A549 (cell line): ENCODE measurements at regions not wholly inside any gene's neighbourhood (a gene's known extent, or its start where the extent isn't known, plus 50 kb on each side); places are given as distances from the start of the nearest gene placed in this dataset.

Experiments used
- ATAC-seq, 2 experiments: fragments of 200-7000 bp in 1 of 2; fragments of >200 bp in 1 of 2; cut with Nextera tagmentation in 1 of 2; cut with Tn5 transposase in 1 of 2; 3 replicates each; pipeline versions ENCODE4 v1.8.0 to v1.9.1; 2018 to 2020; ENCODE audit warnings: mild to moderate bottlenecking in 1 of 2, moderate library complexity in 1 of 2
- CTCF ChIA-PET: fragments of 300-600 bp; sonication (Branson Sonifier 250); formaldehyde crosslinking; extraction: SDS; loops from one replicate; lab custom pipeline; 2021; ENCODE audit warnings: antibody characterized with exemption, inconsistent platforms; lab: Yijun Ruan, JAX
- POLR2A ChIA-PET: fragments of 350-600 bp; formaldehyde crosslinking; extraction: SDS; loops from one replicate; lab custom pipeline; 2021; ENCODE audit warnings: antibody characterized with exemption, inconsistent platforms; lab: Yijun Ruan, JAX
- DNase-seq, 2 experiments: peaks; one replicate each; pipeline versions ENCODE4 v3.0.0 to v3.0.0-alpha.2; 2011 to 2016; ENCODE audit warnings: low read depth in 1 of 2, low spot score in 1 of 2
- FAIRE-seq: peaks from 2 replicates; lab custom pipeline; 2011; peaks lifted over from hg19 to GRCh38; lab: Jason Lieb, UNC
- H3K27ac ChIP-seq, 2 experiments: fragments of >200 bp; sonication (Bioruptor Twin); formaldehyde crosslinking; 3 replicates each; pipeline ENCODE4 v1.5.1; 2016 to 2017
- H3K4me1 ChIP-seq: fragments of >200 bp; sonication (Bioruptor Twin); formaldehyde crosslinking; 3 replicates; pipeline ENCODE4 v1.6.1; 2016
- H3K4me2 ChIP-seq: fragments of >200 bp; sonication (Bioruptor Twin); formaldehyde crosslinking; 3 replicates; pipeline ENCODE4 v1.6.1; 2016
- H3K4me3 ChIP-seq: fragments of >200 bp; sonication (Bioruptor Twin); formaldehyde crosslinking; 3 replicates; pipeline ENCODE4 v1.5.1; 2016
- H3K9me3 ChIP-seq: fragments of >200 bp; sonication (Bioruptor Twin); formaldehyde crosslinking; 3 replicates; pipeline ENCODE4 v1.6.1; 2016
- CEBPB ChIP-seq, 2 experiments: fragments of >200 bp in 1 of 2; sonication (Bioruptor Twin) in 1 of 2; formaldehyde crosslinking in 1 of 2; IDR thresholded peaks; 2 replicates each; pipeline ENCODE4 v1.6.1; 2012 to 2016
- CHD2 ChIP-seq: fragments of 150-350 bp; IDR thresholded peaks from 2 replicates; pipeline ENCODE4 v1.6.1; 2014; ENCODE audit warnings: low read length; ENCODE audit not compliant: partially characterized antibody
- EHF ChIP-seq: fragments of 250-450 bp; sonication (Bioruptor Pico); IDR thresholded peaks from 2 replicates; pipeline ENCODE4 v1.5.0; 2020; ENCODE audit warnings: mild to moderate bottlenecking
- EHMT2 ChIP-seq: fragments of 200-600 bp; sonication (generic); IDR thresholded peaks from 2 replicates; pipeline ENCODE4 v1.6.1; 2016; ENCODE audit warnings: antibody characterized with exemption, low read depth, mild to moderate bottlenecking, moderate library complexity
- FOSB ChIP-seq: fragments of 250-450 bp; sonication (Bioruptor Pico); IDR thresholded peaks from 2 replicates; pipeline ENCODE4 v1.5.0; 2020; ENCODE audit warnings: mild to moderate bottlenecking, moderate library complexity
- FOXS1 ChIP-seq: fragments of 250-450 bp; sonication (Bioruptor Pico); IDR thresholded peaks from 2 replicates; pipeline ENCODE4 v1.5.0; 2020; ENCODE audit warnings: mild to moderate bottlenecking, moderate library complexity
- GATA3 ChIP-seq: IDR thresholded peaks from 2 replicates; pipeline ENCODE4 v1.6.1; 2012; ENCODE audit warnings: borderline replicate concordance
- HEYL ChIP-seq: fragments of 250-450 bp; sonication (Bioruptor Pico); IDR thresholded peaks from 2 replicates; pipeline ENCODE4 v1.8.0; 2021; ENCODE audit warnings: mild to moderate bottlenecking, moderate library complexity
- HMGXB4 ChIP-seq: fragments of 250-450 bp; sonication (Bioruptor Pico); IDR thresholded peaks from 2 replicates; pipeline ENCODE4 v1.5.0; 2021; ENCODE audit warnings: mild to moderate bottlenecking, moderate library complexity, borderline replicate concordance
- HOXA7 ChIP-seq: fragments of 250-450 bp; sonication (Bioruptor Pico); IDR thresholded peaks from 2 replicates; pipeline ENCODE4 v1.5.0; 2020; ENCODE audit warnings: mild to moderate bottlenecking, moderate library complexity
- HOXB5 ChIP-seq: fragments of 250-450 bp; sonication (Bioruptor Pico); IDR thresholded peaks from 2 replicates; pipeline ENCODE4 v1.5.0; 2020; ENCODE audit warnings: mild to moderate bottlenecking, moderate library complexity
- KDM1A ChIP-seq: fragments of 200-600 bp; sonication (generic); IDR thresholded peaks from 2 replicates; pipeline ENCODE4 v1.6.1; 2016; ENCODE audit warnings: low read depth, mild to moderate bottlenecking
- MAFK ChIP-seq: fragments of 450-650 bp; IDR thresholded peaks from 2 replicates; pipeline ENCODE4 v1.6.1; 2014; ENCODE audit not compliant: partially characterized antibody
- MAZ ChIP-seq: fragments of 150-350 bp; IDR thresholded peaks from 2 replicates; pipeline ENCODE4 v1.6.1; 2014; ENCODE audit warnings: antibody characterized with exemption, low read depth, low read length, borderline replicate concordance
- MYC ChIP-seq: IDR thresholded peaks from 2 replicates; pipeline ENCODE4 v1.6.1; 2012; ENCODE audit warnings: mild to moderate bottlenecking, inconsistent platforms, low read length, improper control_type of control experiment, borderline replicate concordance
- NR3C1 ChIP-seq: fragments of >200 bp; sonication (Bioruptor Twin); formaldehyde crosslinking; IDR thresholded peaks from 3 replicates; pipeline ENCODE4 v1.6.1; 2017
- POLR2A ChIP-seq: IDR thresholded peaks from 2 replicates; pipeline ENCODE4 v1.6.1; 2012; ENCODE audit warnings: mild to moderate bottlenecking, low read length
- RAD21 ChIP-seq, 2 experiments: fragments of >200 bp in 1 of 2; sonication (Bioruptor Twin) in 1 of 2; formaldehyde crosslinking in 1 of 2; IDR thresholded peaks in 1 of 2; conservative IDR thresholded peaks in 1 of 2; 2 replicates in 1 of 2; 3 replicates in 1 of 2; pipeline ENCODE4 v1.6.1; 2012 to 2018; ENCODE audit warnings: inconsistent platforms in 1 of 2
- SMC3 ChIP-seq: fragments of >200 bp; sonication (Bioruptor Twin); formaldehyde crosslinking; IDR thresholded peaks from 3 replicates; pipeline ENCODE4 v1.6.1; 2018; ENCODE audit warnings: inconsistent platforms
- TFCP2L1 ChIP-seq: fragments of 250-450 bp; sonication (Bioruptor Pico); IDR thresholded peaks from 2 replicates; pipeline ENCODE4 v1.5.0; 2021; ENCODE audit warnings: mild to moderate bottlenecking
- ZNF302 ChIP-seq: fragments of 250-450 bp; sonication (Bioruptor Pico); IDR thresholded peaks from 2 replicates; pipeline ENCODE4 v1.9.0; 2021; ENCODE audit warnings: inconsistent platforms, mild to moderate bottlenecking, moderate library complexity
- WGBS: methylation state at CpG from one replicate; pipeline ENCODE4 v1.1.6; 2017; ENCODE audit errors: missing lambda C conversion rate; 5-methylcytosine and 5-hydroxymethylcytosine counted together
- TF ChIP-seq, protein P1 (sequence below): fragments of >200 bp; sonication (Bioruptor Twin); formaldehyde crosslinking; IDR thresholded peaks from 2 replicates; pipeline ENCODE4 v1.6.1; 2016
- TF ChIP-seq, protein P2 (sequence below): IDR thresholded peaks from 2 replicates; pipeline ENCODE4 v1.6.1; 2012
- TF ChIP-seq, protein P3 (sequence below): fragments of 200-600 bp; sonication (generic); IDR thresholded peaks from 2 replicates; pipeline ENCODE4 v1.6.1; 2016; ENCODE audit warnings: antibody characterized with exemption, mild to moderate bottlenecking, moderate library complexity

DNA sequence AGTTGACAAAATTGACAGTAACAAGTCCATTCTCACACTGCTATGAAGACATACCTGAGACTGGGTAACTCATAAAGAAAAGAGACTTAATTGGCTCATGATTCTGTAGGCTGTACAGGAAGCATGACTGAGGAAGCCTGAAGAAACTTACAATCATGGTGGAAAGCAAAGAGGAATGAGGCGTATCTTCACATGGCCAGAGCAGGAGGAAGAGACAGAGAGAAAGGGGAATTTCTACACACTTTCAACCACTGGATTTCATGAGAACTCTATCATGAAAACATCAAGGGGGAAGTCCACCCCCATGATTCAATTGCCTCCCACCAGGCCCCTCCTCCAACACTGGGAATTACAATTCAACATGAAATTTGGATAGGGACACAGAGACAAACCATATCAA is 758.4 kb upstream of the SLITRK1 start (continued):
- TF ChIP-seq, protein P1, sequence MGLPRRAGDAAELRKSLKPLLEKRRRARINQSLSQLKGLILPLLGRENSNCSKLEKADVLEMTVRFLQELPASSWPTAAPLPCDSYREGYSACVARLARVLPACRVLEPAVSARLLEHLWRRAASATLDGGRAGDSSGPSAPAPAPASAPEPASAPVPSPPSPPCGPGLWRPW: no peak

DNA sequence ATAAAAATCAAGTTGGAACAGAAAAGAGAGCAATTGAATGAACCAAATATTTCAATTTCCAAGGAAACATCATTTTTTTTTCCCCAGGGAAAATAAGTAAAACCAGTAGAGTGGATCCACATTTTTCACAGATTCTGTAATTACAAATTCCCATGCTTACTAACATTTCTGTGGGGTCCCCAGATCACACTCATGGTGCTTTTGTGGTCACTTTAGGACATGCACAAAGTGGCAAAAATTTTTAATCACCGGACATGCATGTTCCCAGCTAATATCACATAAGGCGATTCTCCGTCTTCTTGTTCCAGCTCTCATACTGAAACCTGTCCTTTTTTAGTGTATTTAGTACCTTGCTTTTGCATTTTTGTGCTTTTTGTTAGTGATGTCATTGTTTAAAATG is 748.2 kb upstream of the SLITRK1 start:
- ChIA-PET CTCF (no interaction called here), POLR2A (no interaction called here)
- no peak for DNase-seq
- TF ChIP-seq EHF (CRISPR knock-in tag) (no peak), HOXA7 (CRISPR knock-in tag) (no peak), SMC3 (no peak), HEYL (no peak), MAZ (no peak), ZNF302 (CRISPR knock-in tag) (no peak), FOXS1 (no peak), MYC (no peak), POLR2A (no peak), HMGXB4 (CRISPR knock-in tag) (no peak), NR3C1 (no peak), FOSB (no peak), HOXB5 (CRISPR knock-in tag) (no peak), GATA3 (no peak), EHMT2 (no peak), CEBPB (IDR thresholded peaks at IDR 0.05) (no peak), CHD2 (no peak), RAD21 (conservative IDR thresholded peaks at IDR 0.05 in 1 of 2, IDR thresholded peaks at IDR 0.05 in 1 of 2) (no peak)
- TF ChIP-seq, protein P2, sequence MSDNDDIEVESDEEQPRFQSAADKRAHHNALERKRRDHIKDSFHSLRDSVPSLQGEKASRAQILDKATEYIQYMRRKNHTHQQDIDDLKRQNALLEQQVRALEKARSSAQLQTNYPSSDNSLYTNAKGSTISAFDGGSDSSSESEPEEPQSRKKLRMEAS: no peak
- TF ChIP-seq, protein P3, sequence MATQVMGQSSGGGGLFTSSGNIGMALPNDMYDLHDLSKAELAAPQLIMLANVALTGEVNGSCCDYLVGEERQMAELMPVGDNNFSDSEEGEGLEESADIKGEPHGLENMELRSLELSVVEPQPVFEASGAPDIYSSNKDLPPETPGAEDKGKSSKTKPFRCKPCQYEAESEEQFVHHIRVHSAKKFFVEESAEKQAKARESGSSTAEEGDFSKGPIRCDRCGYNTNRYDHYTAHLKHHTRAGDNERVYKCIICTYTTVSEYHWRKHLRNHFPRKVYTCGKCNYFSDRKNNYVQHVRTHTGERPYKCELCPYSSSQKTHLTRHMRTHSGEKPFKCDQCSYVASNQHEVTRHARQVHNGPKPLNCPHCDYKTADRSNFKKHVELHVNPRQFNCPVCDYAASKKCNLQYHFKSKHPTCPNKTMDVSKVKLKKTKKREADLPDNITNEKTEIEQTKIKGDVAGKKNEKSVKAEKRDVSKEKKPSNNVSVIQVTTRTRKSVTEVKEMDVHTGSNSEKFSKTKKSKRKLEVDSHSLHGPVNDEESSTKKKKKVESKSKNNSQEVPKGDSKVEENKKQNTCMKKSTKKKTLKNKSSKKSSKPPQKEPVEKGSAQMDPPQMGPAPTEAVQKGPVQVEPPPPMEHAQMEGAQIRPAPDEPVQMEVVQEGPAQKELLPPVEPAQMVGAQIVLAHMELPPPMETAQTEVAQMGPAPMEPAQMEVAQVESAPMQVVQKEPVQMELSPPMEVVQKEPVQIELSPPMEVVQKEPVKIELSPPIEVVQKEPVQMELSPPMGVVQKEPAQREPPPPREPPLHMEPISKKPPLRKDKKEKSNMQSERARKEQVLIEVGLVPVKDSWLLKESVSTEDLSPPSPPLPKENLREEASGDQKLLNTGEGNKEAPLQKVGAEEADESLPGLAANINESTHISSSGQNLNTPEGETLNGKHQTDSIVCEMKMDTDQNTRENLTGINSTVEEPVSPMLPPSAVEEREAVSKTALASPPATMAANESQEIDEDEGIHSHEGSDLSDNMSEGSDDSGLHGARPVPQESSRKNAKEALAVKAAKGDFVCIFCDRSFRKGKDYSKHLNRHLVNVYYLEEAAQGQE: no peak
- 89% methylated on average over 3 of the region's 3 CpGs for WGBS
- Histone ChIP-seq H3K4me3 (no peak overlapping the region), H3K9me3 (no peaks in the 10 kb centered on the region), H3K27ac (no peak overlapping the region), H3K4me2 (no peak overlapping the region), H3K4me1 (no peaks in the 10 kb centered on the region)
- FAIRE-seq: no peak
- ATAC-seq: no peak

GRCh38 chr13:84616864-84617263 is 734.6 kb upstream of the SLITRK1 start:
- ATAC-seq (no peak), FAIRE-seq (no peak), DNase-seq (no peak)
- Histone ChIP-seq H3K4me1 (no peaks in the 10 kb centered on the region), H3K4me3 (no peak overlapping the region), H3K27ac (no peak overlapping the region), H3K4me2 (no peak overlapping the region), H3K9me3 (no peaks in the 10 kb centered on the region)
- ChIA-PET CTCF (interaction anchor here (1.2 kb wide), 1 partner anchor 9 kb away, joined by 3 read pairs; no protein-coding TSS in a partner anchor), POLR2A (no interaction called here)
- no peak for TF ChIP-seq TFCP2L1 (CRISPR knock-in tag)
- peak; percentile 39 for TF ChIP-seq MAFK
- TF ChIP-seq KDM1A: no peak
